Keratinocyte (primary cell): ENCODE measurements at regions not wholly inside any gene's neighbourhood (a gene's known extent, or its start where the extent isn't known, plus 50 kb on each side); places are given as distances from the start of the nearest gene placed in this dataset.

ENCODE experiments used
- EZH2 ChIP-seq: IDR thresholded peaks from one replicate; pipeline ENCODE4 v1.6.1; 2012; ENCODE audit warnings: inconsistent platforms, mild to moderate bottlenecking, low read length, moderate library complexity
- TF ChIP-seq, protein P1 (sequence below), 3 experiments: IDR thresholded peaks in 1 of 3; conservative IDR thresholded peaks in 1 of 3; optimal IDR thresholded peaks in 1 of 3; 2 replicates in 2 of 3; 3 replicates in 1 of 3; pipeline versions ENCODE3 to v1.5.1; 2011; ENCODE audit warnings: low read length in 3 of 3, mild to moderate bottlenecking in 3 of 3, moderate library complexity in 2 of 3, control low read depth in 1 of 3, inconsistent platforms in 1 of 3; ENCODE audit not compliant: insufficient read depth in 2 of 3; ENCODE audit errors: extremely low read depth in 1 of 3

DNA sequence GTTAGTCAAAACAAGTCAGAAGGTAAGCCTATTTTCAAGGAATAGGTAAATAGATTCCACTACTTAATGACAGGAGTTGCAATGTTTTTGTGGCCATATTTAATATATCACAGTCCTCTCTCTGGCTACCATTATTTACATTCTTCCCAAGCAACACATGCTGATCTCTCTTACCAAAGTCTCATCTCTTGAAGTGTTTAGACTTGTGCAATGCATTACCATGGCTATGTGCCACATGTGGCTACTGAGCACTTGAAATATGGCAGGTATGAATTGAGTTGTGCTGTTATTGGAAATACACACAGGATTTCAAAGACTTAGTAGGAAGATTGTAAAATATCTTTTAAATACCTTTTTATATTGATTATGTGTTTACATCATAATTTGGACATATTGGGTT, 262.4 kb upstream of the PDE3A start:
- TF ChIP-seq, protein P1, sequence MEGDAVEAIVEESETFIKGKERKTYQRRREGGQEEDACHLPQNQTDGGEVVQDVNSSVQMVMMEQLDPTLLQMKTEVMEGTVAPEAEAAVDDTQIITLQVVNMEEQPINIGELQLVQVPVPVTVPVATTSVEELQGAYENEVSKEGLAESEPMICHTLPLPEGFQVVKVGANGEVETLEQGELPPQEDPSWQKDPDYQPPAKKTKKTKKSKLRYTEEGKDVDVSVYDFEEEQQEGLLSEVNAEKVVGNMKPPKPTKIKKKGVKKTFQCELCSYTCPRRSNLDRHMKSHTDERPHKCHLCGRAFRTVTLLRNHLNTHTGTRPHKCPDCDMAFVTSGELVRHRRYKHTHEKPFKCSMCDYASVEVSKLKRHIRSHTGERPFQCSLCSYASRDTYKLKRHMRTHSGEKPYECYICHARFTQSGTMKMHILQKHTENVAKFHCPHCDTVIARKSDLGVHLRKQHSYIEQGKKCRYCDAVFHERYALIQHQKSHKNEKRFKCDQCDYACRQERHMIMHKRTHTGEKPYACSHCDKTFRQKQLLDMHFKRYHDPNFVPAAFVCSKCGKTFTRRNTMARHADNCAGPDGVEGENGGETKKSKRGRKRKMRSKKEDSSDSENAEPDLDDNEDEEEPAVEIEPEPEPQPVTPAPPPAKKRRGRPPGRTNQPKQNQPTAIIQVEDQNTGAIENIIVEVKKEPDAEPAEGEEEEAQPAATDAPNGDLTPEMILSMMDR (optimal IDR thresholded peaks at IDR 0.05 in 1 of 3, IDR thresholded peaks at IDR 0.05 in 1 of 3, conservative IDR thresholded peaks at IDR 0.05 in 1 of 3; ENCODE audit: extremely low read depth in 1 of 3, insufficient read depth in 2 of 3, low read length in 3 of 3): no peak
- TF ChIP-seq EZH2: no peak
